OCI-LY7 (cell line): ENCODE measurements at regions not wholly inside any gene's neighbourhood (a gene's known extent, or its start where the extent isn't known, plus 50 kb on each side); places are given as distances from the start of the nearest gene placed in this dataset.

Experiments used
- BruUV-seq: library from RNA; stranded (reverse); fragments of 400-500 nt; replicated peaks from 2 replicates; lab custom pipeline; 2021; lab: Mats Ljungman, UMichigan
- CTCF ChIA-PET: fragments of 300-600 bp; sonication (Branson Sonifier 250); formaldehyde crosslinking; loops from one replicate; lab custom pipeline; 2022; ENCODE audit warnings: antibody characterized with exemption; ENCODE audit not compliant: unreplicated experiment; lab: Charles Lee
- POLR2A ChIA-PET: fragments of 300-600 bp; sonication (Branson Sonifier 250); formaldehyde crosslinking; loops from one replicate; lab custom pipeline; 2022; ENCODE audit warnings: antibody characterized with exemption; lab: Charles Lee
- DNase-seq: peaks from one replicate; pipeline ENCODE4 v3.0.0-alpha.2; 2015; ENCODE audit warnings: low spot score
- H2AFZ ChIP-seq: fragments of 200-600 bp; sonication (generic), shearing (Covaris generic); 2 replicates; pipeline ENCODE4 v1.6.1; 2014; ENCODE audit warnings: mild to moderate bottlenecking, antibody characterized with exemption, low read length, moderate library complexity
- H3K27ac ChIP-seq: fragments of 200-600 bp; sonication (generic); 2 replicates; pipeline ENCODE4 v1.5.1; 2014; ENCODE audit warnings: mixed run types, low read depth, mild to moderate bottlenecking, moderate library complexity, low read length, inconsistent platforms; ENCODE audit not compliant: poor library complexity, severe bottlenecking
- H3K36me3 ChIP-seq: fragments of 200-600 bp; sonication (generic); 2 replicates; pipeline ENCODE4 v1.6.1; 2014; ENCODE audit warnings: mild to moderate bottlenecking, antibody characterized with exemption, low read length, moderate library complexity, mixed read lengths; ENCODE audit not compliant: insufficient read depth
- H3K4me1 ChIP-seq: fragments of 200-600 bp; sonication (generic); 2 replicates; pipeline ENCODE4 v1.5.1; 2014; ENCODE audit warnings: mild to moderate bottlenecking, low read length; ENCODE audit not compliant: insufficient read depth, poor library complexity, severe bottlenecking
- H3K4me2 ChIP-seq: fragments of 200-600 bp; sonication (generic); 2 replicates; pipeline ENCODE4 v1.6.1; 2014; ENCODE audit warnings: mild to moderate bottlenecking, low read length
- H3K4me3 ChIP-seq: fragments of 200-600 bp; sonication (generic); 2 replicates; pipeline ENCODE4 v1.5.1; 2014; ENCODE audit warnings: mild to moderate bottlenecking, low read depth, low read length; ENCODE audit not compliant: poor library complexity, severe bottlenecking
- H3K79me2 ChIP-seq: fragments of 200-600 bp; sonication (generic); 2 replicates; pipeline ENCODE4 v1.6.1; 2016; ENCODE audit warnings: low read depth, mild to moderate bottlenecking, low read length, moderate library complexity, mixed read lengths; ENCODE audit not compliant: insufficient read depth
- H3K9me2 ChIP-seq: fragments of 200-600 bp; sonication (generic); 2 replicates; pipeline ENCODE4 v1.6.1; 2016; ENCODE audit warnings: mild to moderate bottlenecking, low read length, mixed read lengths; ENCODE audit not compliant: insufficient read depth
- H3K9me3 ChIP-seq: fragments of 200-600 bp; sonication (generic); 2 replicates; pipeline ENCODE4 v1.6.1; 2014; ENCODE audit warnings: mild to moderate bottlenecking, mixed run types, low read length, mixed read lengths
- H4K20me1 ChIP-seq: fragments of 200-600 bp; sonication (generic); 2 replicates; pipeline ENCODE4 v1.6.1; 2014; ENCODE audit warnings: mild to moderate bottlenecking, antibody characterized with exemption, low read length, moderate library complexity, mixed read lengths; ENCODE audit not compliant: insufficient read depth
- CTCF ChIP-seq: fragments of 200-600 bp; sonication (generic); conservative IDR thresholded peaks from 2 replicates; pipeline ENCODE4 v1.5.1; 2014; ENCODE audit warnings: mild to moderate bottlenecking, antibody characterized with exemption, low read length, moderate library complexity, mixed read lengths
- EZH2phosphoT487 ChIP-seq: fragments of 200-600 bp; sonication (generic); IDR thresholded peaks from 2 replicates; pipeline ENCODE4 v1.6.1; 2018; ENCODE audit warnings: low read depth, borderline replicate concordance, mild to moderate bottlenecking, mixed run types, antibody characterized with exemption, low read length, moderate library complexity, mixed read lengths
- intact Hi-C: fragments of 100-400 bp; cut with micrococcal nuclease; formaldehyde crosslinking; loops from one replicate; pipeline ENCODE4 v1.10.0; 2022; ENCODE audit not compliant: unreplicated experiment

GRCh38 chr6:147874322-147874721 lies 365.8 kb downstream of the SAMD5 start:
- no peak for DNase-seq
- Histone ChIP-seq H3K4me3 (no peak overlapping the region), H3K79me2 (no peaks in the 10 kb centered on the region), H3K27ac (no peak overlapping the region), H3K4me2 (no peak overlapping the region), H3K9me2 (no peaks in the 10 kb centered on the region), H4K20me1 (no peaks in the 10 kb centered on the region), H2AFZ (no peak overlapping the region), H3K36me3 (no peaks in the 10 kb centered on the region), H3K9me3 (no peaks in the 10 kb centered on the region), H3K4me1 (no peaks in the 10 kb centered on the region)
- BruUV-seq, result no TSS peak
- CTCF ChIA-PET, result no interaction called here
- intact Hi-C loops, result no loop called here
- POLR2A ChIA-PET, result interaction anchor here (0.8 kb wide), 1 partner anchor 9 kb away, joined by 3 read pairs; no protein-coding TSS in a partner anchor
- TF ChIP-seq CTCF (no peak), EZH2phosphoT487 (no peak)

- Histone ChIP-seq H3K4me3 (no peak overlapping the region), H3K36me3 (no peaks in the 10 kb centered on the region), H3K9me3 (no peaks in the 10 kb centered on the region), H3K9me2 (no peaks in the 10 kb centered on the region), H3K27ac (no peak overlapping the region), H2AFZ (no peak overlapping the region), H3K79me2 (no peaks in the 10 kb centered on the region), H3K4me2 (no peak overlapping the region), H4K20me1 (no peaks in the 10 kb centered on the region), H3K4me1 (no peaks in the 10 kb centered on the region)
- no peak for TF ChIP-seq CTCF
- no peak for DNase-seq
- CTCF ChIA-PET, result no interaction called here
- POLR2A ChIA-PET, result no interaction called here
- intact Hi-C loops, result no loop called here
- no TSS peak for BruUV-seq
These were observed 370.6 kb downstream of the SAMD5 start for GRCh38 chr6:147879031-147879580.

- no peaks in the 10 kb centered on the region for H4K20me1 ChIP-seq
- no peak for DNase-seq
- no peak overlapping the region for H3K4me2 ChIP-seq
- ChIA-PET POLR2A (interaction anchor here (0.6 kb wide), 1 partner anchor 96 kb away, joined by 3 read pairs; no protein-coding TSS in a partner anchor), CTCF (no interaction called here)
- TF ChIP-seq EZH2phosphoT487, result no peak
- TF ChIP-seq CTCF, result no peak
- no peak overlapping the region for H3K4me3 ChIP-seq
- no peaks in the 10 kb centered on the region for H3K36me3 ChIP-seq
- no peaks in the 10 kb centered on the region for H3K9me3 ChIP-seq
- no peak overlapping the region for H2AFZ ChIP-seq
- H3K27ac ChIP-seq, result no peak overlapping the region
- intact Hi-C loops, result no loop called here
- BruUV-seq, result no TSS peak
- H3K79me2 ChIP-seq, result no peaks in the 10 kb centered on the region
- H3K4me1 ChIP-seq, result no peaks in the 10 kb centered on the region
- no peaks in the 10 kb centered on the region for H3K9me2 ChIP-seq
These were observed 372.9 kb downstream of the SAMD5 start for GRCh38 chr6:147881432-147881831.
